ENCODE measurements at regions not wholly inside any gene's neighbourhood (a gene's known extent, or its start where the extent isn't known, plus 50 kb on each side); places are given as distances from the start of the nearest gene placed in this dataset.

GRCh38 chr7:81280531-81280930 lies 361.7 kb upstream of the SEMA3C start:
- no peak overlapping the region for H3K4me3 ChIP-seq (ENCODE audit: control insufficient read depth in 2 of 3, extremely low read depth in 1 of 3, insufficient read depth in 2 of 3, low read depth in 1 of 3, low read length in 3 of 3)
- no peaks in the 10 kb centered on the region for H3K36me3 ChIP-seq (ENCODE audit: control insufficient read depth in 2 of 2, extremely low read depth in 1 of 2, insufficient read depth in 2 of 2, low read length in 2 of 2)
- TF ChIP-seq CTCF (optimal IDR thresholded peaks at IDR 0.05 in 1 of 3, IDR thresholded peaks at IDR 0.05 in 1 of 3, conservative IDR thresholded peaks at IDR 0.05 in 1 of 3; ENCODE audit: extremely low read depth in 1 of 3, insufficient read depth in 2 of 3, low read length in 3 of 3) (no peak), EZH2 (IDR thresholded peaks at IDR 0.05; ENCODE audit: low read length) (no peak)
- no peak for FAIRE-seq
- H3K9ac ChIP-seq (ENCODE audit: control insufficient read depth, extremely low read depth, insufficient read depth, low read length), result no peak overlapping the region
- H3K79me2 ChIP-seq (ENCODE audit: control insufficient read depth, insufficient read depth, low read length), result no peaks in the 10 kb centered on the region
- DNase-seq (ENCODE audit: low read depth, low spot score), result no peak
- H3K4me2 ChIP-seq (ENCODE audit: control insufficient read depth, extremely low read depth, insufficient read depth, low read depth, low read length), result no peak overlapping the region
- no peaks in the 10 kb centered on the region for H3K9me3 ChIP-seq (ENCODE audit: control insufficient read depth, low read depth, low read length)
- H3K4me1 ChIP-seq (ENCODE audit: control insufficient read depth, extremely low read depth, insufficient read depth, low read length), result peaks cover 26% of the 10 kb centered on the region
- dilution Hi-C loops (cut with MboI; ENCODE audit: extremely low pct_ligation_motif_present, low sequenced_read_pairs), result no loop called here
- no peak overlapping the region for H3K27ac ChIP-seq (ENCODE audit: control insufficient read depth, insufficient read depth, low read length)
- H2AFZ ChIP-seq (ENCODE audit: control insufficient read depth, low read length), result no peak overlapping the region
- H4K20me1 ChIP-seq (ENCODE audit: control insufficient read depth, extremely low read depth, insufficient read depth, low read length), result no peaks in the 10 kb centered on the region
- H3K9me1 ChIP-seq (ENCODE audit: control insufficient read depth, extremely low read depth, insufficient read depth, low read length), result no peaks in the 10 kb centered on the region
- no peaks in the 10 kb centered on the region for H3K27me3 ChIP-seq (ENCODE audit: control insufficient read depth, extremely low read depth, insufficient read depth, low read length)

- no peak overlapping the region for H3K4me2 ChIP-seq (ENCODE audit: control insufficient read depth, extremely low read depth, insufficient read depth, low read depth, low read length)
- DNase-seq (ENCODE audit: low read depth, low spot score) (no peak), FAIRE-seq (no peak)
- no peaks in the 10 kb centered on the region for H3K79me2 ChIP-seq (ENCODE audit: control insufficient read depth, insufficient read depth, low read length)
- no peaks in the 10 kb centered on the region for H3K9me1 ChIP-seq (ENCODE audit: control insufficient read depth, extremely low read depth, insufficient read depth, low read length)
- peaks cover 10% of the 10 kb centered on the region for H3K4me1 ChIP-seq (ENCODE audit: control insufficient read depth, extremely low read depth, insufficient read depth, low read length)
- H3K4me3 ChIP-seq (ENCODE audit: control insufficient read depth in 2 of 3, extremely low read depth in 1 of 3, insufficient read depth in 2 of 3, low read depth in 1 of 3, low read length in 3 of 3), result no peak overlapping the region
- no peaks in the 10 kb centered on the region for H3K27me3 ChIP-seq (ENCODE audit: control insufficient read depth, extremely low read depth, insufficient read depth, low read length)
- H4K20me1 ChIP-seq (ENCODE audit: control insufficient read depth, extremely low read depth, insufficient read depth, low read length), result no peaks in the 10 kb centered on the region
- dilution Hi-C loops (cut with MboI; ENCODE audit: extremely low pct_ligation_motif_present, low sequenced_read_pairs), result no loop called here
- TF ChIP-seq EZH2 (IDR thresholded peaks at IDR 0.05; ENCODE audit: low read length) (no peak), CTCF (optimal IDR thresholded peaks at IDR 0.05 in 1 of 3, IDR thresholded peaks at IDR 0.05 in 1 of 3, conservative IDR thresholded peaks at IDR 0.05 in 1 of 3; ENCODE audit: extremely low read depth in 1 of 3, insufficient read depth in 2 of 3, low read length in 3 of 3) (no peak)
- no peak overlapping the region for H3K9ac ChIP-seq (ENCODE audit: control insufficient read depth, extremely low read depth, insufficient read depth, low read length)
- no peaks in the 10 kb centered on the region for H3K9me3 ChIP-seq (ENCODE audit: control insufficient read depth, low read depth, low read length)
- H3K36me3 ChIP-seq (ENCODE audit: control insufficient read depth in 2 of 2, extremely low read depth in 1 of 2, insufficient read depth in 2 of 2, low read length in 2 of 2), result no peaks in the 10 kb centered on the region
- no peak overlapping the region for H3K27ac ChIP-seq (ENCODE audit: control insufficient read depth, insufficient read depth, low read length)
- H2AFZ ChIP-seq (ENCODE audit: control insufficient read depth, low read length), result no peak overlapping the region
Measured at GRCh38 chr7:81277691-81278090, 358.8 kb upstream of the SEMA3C start.
